Activated CD4-positive, alpha-beta T cell treated with anti-CD3 and anti-CD28 coated beads, Interleukin-2, amount 10 ng/mL, durations not matched to agents 24 days and 14 days (primary cell): ENCODE measurements at regions not wholly inside any gene's neighbourhood (a gene's known extent, or its start where the extent isn't known, plus 50 kb on each side); places are given as distances from the start of the nearest gene placed in this dataset.

Experiments used
- DNase-seq: peaks from one replicate; pipeline ENCODE4 v3.0.0; 2022
- H3K27ac Mint-ChIP-seq: one replicate; pipeline ENCODE4 v1.8.0; 2022; ENCODE audit warnings: mild to moderate bottlenecking, mixed read lengths
- H3K27me3 Mint-ChIP-seq: one replicate; pipeline ENCODE4 v1.8.0; 2022; ENCODE audit warnings: mixed read lengths
- H3K36me3 Mint-ChIP-seq: one replicate; pipeline ENCODE4 v1.8.0; 2022; ENCODE audit warnings: low read depth, mild to moderate bottlenecking, mixed read lengths
- H3K4me1 Mint-ChIP-seq: one replicate; pipeline ENCODE4 v1.8.0; 2021; ENCODE audit warnings: mixed read lengths
- H3K4me3 Mint-ChIP-seq: one replicate; pipeline ENCODE4 v1.8.0; 2022; ENCODE audit warnings: mild to moderate bottlenecking, moderate library complexity, mixed read lengths
- H3K9me3 Mint-ChIP-seq: one replicate; pipeline ENCODE4 v1.8.0; 2021; ENCODE audit warnings: mixed read lengths
- intact Hi-C: fragments of 100-400 bp; cut with micrococcal nuclease; formaldehyde crosslinking; loops from one replicate; pipeline ENCODE4 v1.15.1; 2023

- Mint-ChIP-seq H3K4me3 (no peak overlapping the region), H3K27me3 (no peaks in the 10 kb centered on the region), H3K9me3 (no peaks in the 10 kb centered on the region), H3K4me1 (no peaks in the 10 kb centered on the region), H3K27ac (no peak overlapping the region), H3K36me3 (no peaks in the 10 kb centered on the region)
- DNase-seq: no peak
- intact Hi-C loops: no loop called here
Measured at GRCh38 chr13:111512707-111513106, 192.3 kb downstream of the TEX29 start.

GRCh38 chr13:111513766-111514609 is 193.5 kb downstream of the TEX29 start:
- Mint-ChIP-seq H3K27me3 (no peaks in the 10 kb centered on the region), H3K9me3 (no peaks in the 10 kb centered on the region)

GRCh38 chr13:111514610-111515306 is 194.3 kb downstream of the TEX29 start:
- H3K27me3 Mint-ChIP-seq: no peaks in the 10 kb centered on the region
- H3K9me3 Mint-ChIP-seq: no peaks in the 10 kb centered on the region
- no peak for DNase-seq
- intact Hi-C loops: no loop called here
- no peak overlapping the region for H3K27ac Mint-ChIP-seq
- no peaks in the 10 kb centered on the region for H3K4me1 Mint-ChIP-seq
- no peak overlapping the region for H3K4me3 Mint-ChIP-seq
- H3K36me3 Mint-ChIP-seq: no peaks in the 10 kb centered on the region

More at GRCh38 chr13:111513766-111514609, 193.5 kb downstream of the TEX29 start:
- intact Hi-C loops: no loop called here
- H3K4me1 Mint-ChIP-seq: no peaks in the 10 kb centered on the region
- H3K27ac Mint-ChIP-seq: no peak overlapping the region
- no peak overlapping the region for H3K4me3 Mint-ChIP-seq
- no peak for DNase-seq
- no peaks in the 10 kb centered on the region for H3K36me3 Mint-ChIP-seq

GRCh38 chr13:111515307-111515617 is 194.8 kb downstream of the TEX29 start:
- no peak for DNase-seq
- H3K36me3 Mint-ChIP-seq: no peaks in the 10 kb centered on the region
- no peak overlapping the region for H3K4me3 Mint-ChIP-seq
- no peaks in the 10 kb centered on the region for H3K4me1 Mint-ChIP-seq
- no peaks in the 10 kb centered on the region for H3K9me3 Mint-ChIP-seq
- no peaks in the 10 kb centered on the region for H3K27me3 Mint-ChIP-seq
- H3K27ac Mint-ChIP-seq: no peak overlapping the region
- intact Hi-C loops: no loop called here

- Mint-ChIP-seq H3K4me1 (no peaks in the 10 kb centered on the region), H3K4me3 (no peak overlapping the region), H3K9me3 (no peaks in the 10 kb centered on the region), H3K27ac (no peak overlapping the region), H3K27me3 (no peaks in the 10 kb centered on the region), H3K36me3 (no peaks in the 10 kb centered on the region)
- DNase-seq: no peak
- intact Hi-C loops: no loop called here
Measured at GRCh38 chr13:111515635-111516034, 195.2 kb downstream of the TEX29 start.

GRCh38 chr13:111516712-111517640 is 196.5 kb downstream of the TEX29 start:
- Mint-ChIP-seq H3K4me1 (no peaks in the 10 kb centered on the region), H3K4me3 (no peak overlapping the region), H3K27me3 (no peaks in the 10 kb centered on the region), H3K9me3 (no peaks in the 10 kb centered on the region), H3K27ac (no peak overlapping the region), H3K36me3 (no peaks in the 10 kb centered on the region)
- no peak for DNase-seq
- intact Hi-C loops: no loop called here

- no peak overlapping the region for H3K27ac Mint-ChIP-seq
- no peaks in the 10 kb centered on the region for H3K36me3 Mint-ChIP-seq
- no peaks in the 10 kb centered on the region for H3K4me1 Mint-ChIP-seq
- DNase-seq: no peak
- H3K4me3 Mint-ChIP-seq: no peak overlapping the region
- intact Hi-C loops: no loop called here
- no peaks in the 10 kb centered on the region for H3K27me3 Mint-ChIP-seq
- no peaks in the 10 kb centered on the region for H3K9me3 Mint-ChIP-seq
Measured at GRCh38 chr13:111517641-111518010, 197.2 kb downstream of the TEX29 start.

- Mint-ChIP-seq H3K9me3 (no peaks in the 10 kb centered on the region), H3K4me3 (no peak overlapping the region)
Measured at GRCh38 chr13:111518161-111518792, 197.8 kb downstream of the TEX29 start.

GRCh38 chr13:111519041-111519440 is 198.6 kb downstream of the TEX29 start:
- H3K27me3 Mint-ChIP-seq: no peaks in the 10 kb centered on the region
- H3K27ac Mint-ChIP-seq: no peak overlapping the region
- H3K9me3 Mint-ChIP-seq: no peaks in the 10 kb centered on the region
- H3K36me3 Mint-ChIP-seq: no peaks in the 10 kb centered on the region
- no peaks in the 10 kb centered on the region for H3K4me1 Mint-ChIP-seq
- H3K4me3 Mint-ChIP-seq: no peak overlapping the region
- DNase-seq: no peak
- intact Hi-C loops: no loop called here

More at GRCh38 chr13:111518161-111518792, 197.8 kb downstream of the TEX29 start:
- Mint-ChIP-seq H3K27ac (no peak overlapping the region), H3K27me3 (no peaks in the 10 kb centered on the region), H3K36me3 (no peaks in the 10 kb centered on the region), H3K4me1 (no peaks in the 10 kb centered on the region)
- intact Hi-C loops: no loop called here
- no peak for DNase-seq

- intact Hi-C loops: no loop called here
- Mint-ChIP-seq H3K4me3 (no peak overlapping the region), H3K9me3 (no peaks in the 10 kb centered on the region), H3K27me3 (no peaks in the 10 kb centered on the region), H3K4me1 (no peaks in the 10 kb centered on the region), H3K27ac (peak overlapping the region; percentile 53), H3K36me3 (no peaks in the 10 kb centered on the region)
- DNase-seq: no peak
Measured at GRCh38 chr13:111519490-111520170, 199.2 kb downstream of the TEX29 start.

GRCh38 chr13:111521030-111521429 is 200.6 kb downstream of the TEX29 start:
- Mint-ChIP-seq H3K4me3 (no peak overlapping the region), H3K27ac (no peak overlapping the region), H3K9me3 (no peaks in the 10 kb centered on the region), H3K4me1 (no peaks in the 10 kb centered on the region), H3K36me3 (no peaks in the 10 kb centered on the region), H3K27me3 (no peaks in the 10 kb centered on the region)
- intact Hi-C loops: no loop called here
- DNase-seq: no peak

GRCh38 chr13:111521691-111522229 is 201.3 kb downstream of the TEX29 start:
- no peaks in the 10 kb centered on the region for H3K4me1 Mint-ChIP-seq
- no peak overlapping the region for H3K4me3 Mint-ChIP-seq
- no peaks in the 10 kb centered on the region for H3K9me3 Mint-ChIP-seq
- no peak for DNase-seq
- H3K27ac Mint-ChIP-seq: no peak overlapping the region
- H3K27me3 Mint-ChIP-seq: no peaks in the 10 kb centered on the region
- intact Hi-C loops: no loop called here
- H3K36me3 Mint-ChIP-seq: no peaks in the 10 kb centered on the region
